Heart left ventricle (tissue), 13 donors: ENCODE measurements at regions not wholly inside any gene's neighbourhood (a gene's known extent, or its start where the extent isn't known, plus 50 kb on each side); places are given as distances from the start of the nearest gene placed in this dataset.

ENCODE experiments used
- POLR2A ChIP-seq, 2 donors: fragments of 450-650 bp; IDR thresholded peaks; one replicate each; pipeline ENCODE4 v1.6.1; 2017; ENCODE audit warnings: antibody characterized with exemption in 2 of 2, mild to moderate bottlenecking in 2 of 2, moderate library complexity in 2 of 2
- TF ChIP-seq, protein P1 (sequence below), 12 donors: fragments of 200-600 bp; sonication (generic) in 4 of 12; IDR thresholded peaks; one replicate each; pipeline versions ENCODE4 v1.5.0 to v1.8.0; 2018 to 2022; ENCODE audit warnings: antibody characterized with exemption in 12 of 12, mild to moderate bottlenecking in 5 of 12
- donor health status: ischemic (EF 13 %, LVEDD 7.1; RV severe dilation, severe dysfunction).
- donor health status: DM: no; HTN: yes; CAD: no.
- donor health status: DM: no; HTN: no; CAD: no.
- donor health status: ischemic (EF 25% LVEDD 6.9; RV normal size, moderate dysfunction).
- donor health status: ischemic (EF 25% LVEDD 5.7; RV mildly dilated, moderate dysfunction).
- donor health status: ischemic (EF 35%, LVEDD 5.7; RV mildly dilated, moderate dysfunction).
- donor health status: nonischemic (EF 11% LVEDD 7.7; RV severe dilation, severe dysfunction).
- donor health status: DM: yes; HTN: yes; CAD: no.
- donor health status: PGD.
- donor health status: ischemic (EF 29% LVEDD 5.4; RV normal size, mild dysfunction).
- donor health status: nonischemic (EF 23%, LVEDD 6.1; RV moderate dilation, normal function).

DNA sequence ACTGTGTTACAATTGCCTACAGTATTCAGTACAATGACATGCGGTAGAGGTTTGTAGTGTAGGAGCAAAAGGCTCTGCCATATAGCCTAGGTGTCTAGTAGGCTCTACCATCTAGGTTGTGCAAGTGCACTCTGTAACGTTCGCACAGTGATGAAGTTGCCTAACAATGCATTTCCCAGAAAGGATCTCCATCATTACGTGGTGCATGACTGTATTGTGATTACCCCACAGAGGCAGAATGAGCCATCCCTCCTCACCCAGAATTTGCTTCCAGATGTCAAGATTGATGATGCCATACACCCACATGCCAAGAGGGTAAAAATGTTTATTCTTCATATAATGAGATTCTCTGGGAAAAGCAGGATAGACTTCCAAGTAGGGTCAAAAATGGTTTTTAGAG lies 199.3 kb upstream of the CTTNBP2NL start:
- TF ChIP-seq POLR2A (IDR thresholded peaks at IDR 0.05): no peak
- TF ChIP-seq, protein P1, sequence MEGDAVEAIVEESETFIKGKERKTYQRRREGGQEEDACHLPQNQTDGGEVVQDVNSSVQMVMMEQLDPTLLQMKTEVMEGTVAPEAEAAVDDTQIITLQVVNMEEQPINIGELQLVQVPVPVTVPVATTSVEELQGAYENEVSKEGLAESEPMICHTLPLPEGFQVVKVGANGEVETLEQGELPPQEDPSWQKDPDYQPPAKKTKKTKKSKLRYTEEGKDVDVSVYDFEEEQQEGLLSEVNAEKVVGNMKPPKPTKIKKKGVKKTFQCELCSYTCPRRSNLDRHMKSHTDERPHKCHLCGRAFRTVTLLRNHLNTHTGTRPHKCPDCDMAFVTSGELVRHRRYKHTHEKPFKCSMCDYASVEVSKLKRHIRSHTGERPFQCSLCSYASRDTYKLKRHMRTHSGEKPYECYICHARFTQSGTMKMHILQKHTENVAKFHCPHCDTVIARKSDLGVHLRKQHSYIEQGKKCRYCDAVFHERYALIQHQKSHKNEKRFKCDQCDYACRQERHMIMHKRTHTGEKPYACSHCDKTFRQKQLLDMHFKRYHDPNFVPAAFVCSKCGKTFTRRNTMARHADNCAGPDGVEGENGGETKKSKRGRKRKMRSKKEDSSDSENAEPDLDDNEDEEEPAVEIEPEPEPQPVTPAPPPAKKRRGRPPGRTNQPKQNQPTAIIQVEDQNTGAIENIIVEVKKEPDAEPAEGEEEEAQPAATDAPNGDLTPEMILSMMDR (IDR thresholded peaks at IDR 0.05): no peak
